ENCODE measurements at regions not wholly inside any gene's neighbourhood (a gene's known extent, or its start where the extent isn't known, plus 50 kb on each side); places are given as distances from the start of the nearest gene placed in this dataset.

GRCh38 chr18:39529358-39529757, 1963.8 kb upstream of the CELF4 start:
- Histone ChIP-seq H3K36me3 (ENCODE audit: control insufficient read depth, insufficient read depth, low read length) (no peaks in the 10 kb centered on the region), H3K27ac (ENCODE audit: low read depth, low read length) (no peak overlapping the region), H3K4me1 (ENCODE audit: control insufficient read depth, insufficient read depth, low read length) (no peaks in the 10 kb centered on the region), H3K4me3 (ENCODE audit: low read depth, low read length) (no peak overlapping the region), H3K27me3 (ENCODE audit: control insufficient read depth, insufficient read depth, low read length) (no peaks in the 10 kb centered on the region), H3K9me3 (ENCODE audit: control insufficient read depth, insufficient read depth, low read length) (no peaks in the 10 kb centered on the region)
- no peak for DNase-seq (ENCODE audit: low read depth in 4 of 6, low spot score in 6 of 6)
- WGBS (ENCODE audit: insufficient coverage) = 95% methylated on average over 12 of the region's 12 CpGs

GRCh38 chr18:39527465-39527864, 1961.9 kb upstream of the CELF4 start:
- Histone ChIP-seq H3K4me1 (ENCODE audit: control insufficient read depth, insufficient read depth, low read length) (no peaks in the 10 kb centered on the region), H3K27ac (ENCODE audit: low read depth, low read length) (no peak overlapping the region), H3K4me3 (ENCODE audit: low read depth, low read length) (no peak overlapping the region), H3K9me3 (ENCODE audit: control insufficient read depth, insufficient read depth, low read length) (no peaks in the 10 kb centered on the region), H3K27me3 (ENCODE audit: control insufficient read depth, insufficient read depth, low read length) (no peaks in the 10 kb centered on the region), H3K36me3 (ENCODE audit: control insufficient read depth, insufficient read depth, low read length) (no peaks in the 10 kb centered on the region)
- DNase-seq (ENCODE audit: low read depth in 4 of 6, low spot score in 6 of 6) = no peak
- WGBS (ENCODE audit: insufficient coverage) = no CpG with 5 or more reads among the region's 1 CpG

- Histone ChIP-seq H3K27me3 (ENCODE audit: control insufficient read depth, insufficient read depth, low read length) (no peaks in the 10 kb centered on the region), H3K4me3 (ENCODE audit: low read depth, low read length) (no peak overlapping the region), H3K9me3 (ENCODE audit: control insufficient read depth, insufficient read depth, low read length) (no peaks in the 10 kb centered on the region), H3K36me3 (ENCODE audit: control insufficient read depth, insufficient read depth, low read length) (no peaks in the 10 kb centered on the region), H3K27ac (ENCODE audit: low read depth, low read length) (no peak overlapping the region), H3K4me1 (ENCODE audit: control insufficient read depth, insufficient read depth, low read length) (no peaks in the 10 kb centered on the region)
- DNase-seq (ENCODE audit: low read depth in 4 of 6, low spot score in 6 of 6) = no peak
These were observed 1958.8 kb upstream of the CELF4 start for GRCh38 chr18:39524370-39524769.

DNA sequence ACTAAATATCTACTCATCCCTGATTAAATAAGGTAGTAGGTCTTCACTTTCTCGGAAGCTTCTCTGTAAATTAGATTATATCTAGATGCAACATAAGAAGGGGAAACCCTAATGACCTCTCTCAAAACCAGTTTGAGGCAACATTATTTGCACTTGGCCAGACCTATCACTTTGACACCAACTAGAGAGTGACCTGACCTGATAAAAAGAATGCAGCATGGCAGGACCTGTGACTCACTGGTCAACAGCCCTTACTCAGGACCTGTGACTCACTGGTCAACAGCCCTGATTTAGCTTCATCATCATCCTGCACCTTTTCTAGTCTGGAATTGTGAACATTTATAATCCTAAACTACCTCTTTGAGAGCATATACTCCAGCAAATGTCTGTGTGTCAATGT, 1957.7 kb upstream of the CELF4 start:
- Histone ChIP-seq H3K36me3 (ENCODE audit: control insufficient read depth, insufficient read depth, low read length) (no peaks in the 10 kb centered on the region), H3K27ac (ENCODE audit: low read depth, low read length) (no peak overlapping the region), H3K4me1 (ENCODE audit: control insufficient read depth, insufficient read depth, low read length) (no peaks in the 10 kb centered on the region), H3K4me3 (ENCODE audit: low read depth, low read length) (no peak overlapping the region), H3K27me3 (ENCODE audit: control insufficient read depth, insufficient read depth, low read length) (no peaks in the 10 kb centered on the region), H3K9me3 (ENCODE audit: control insufficient read depth, insufficient read depth, low read length) (no peaks in the 10 kb centered on the region)
- WGBS (ENCODE audit: insufficient coverage) = no CpG with 5 or more reads among the region's 1 CpG
- no peak for DNase-seq (ENCODE audit: low read depth in 4 of 6, low spot score in 6 of 6)

GRCh38 chr18:39521164-39521563, 1955.6 kb upstream of the CELF4 start:
- no peaks in the 10 kb centered on the region for H3K4me1 ChIP-seq (ENCODE audit: control insufficient read depth, insufficient read depth, low read length)
- H3K27me3 ChIP-seq (ENCODE audit: control insufficient read depth, insufficient read depth, low read length) = no peaks in the 10 kb centered on the region
- H3K4me3 ChIP-seq (ENCODE audit: low read depth, low read length) = no peak overlapping the region
- no peak overlapping the region for H3K27ac ChIP-seq (ENCODE audit: low read depth, low read length)
- no peak for DNase-seq (ENCODE audit: low read depth in 4 of 6, low spot score in 6 of 6)
- H3K9me3 ChIP-seq (ENCODE audit: control insufficient read depth, insufficient read depth, low read length) = no peaks in the 10 kb centered on the region
- H3K36me3 ChIP-seq (ENCODE audit: control insufficient read depth, insufficient read depth, low read length) = no peaks in the 10 kb centered on the region

GRCh38 chr18:39519741-39520140, 1954.1 kb upstream of the CELF4 start:
- Histone ChIP-seq H3K4me3 (ENCODE audit: low read depth, low read length) (no peak overlapping the region), H3K4me1 (ENCODE audit: control insufficient read depth, insufficient read depth, low read length) (no peaks in the 10 kb centered on the region), H3K27ac (ENCODE audit: low read depth, low read length) (no peak overlapping the region), H3K9me3 (ENCODE audit: control insufficient read depth, insufficient read depth, low read length) (no peaks in the 10 kb centered on the region), H3K27me3 (ENCODE audit: control insufficient read depth, insufficient read depth, low read length) (no peaks in the 10 kb centered on the region), H3K36me3 (ENCODE audit: control insufficient read depth, insufficient read depth, low read length) (no peaks in the 10 kb centered on the region)
- DNase-seq (ENCODE audit: low read depth in 4 of 6, low spot score in 6 of 6) = no peak
- WGBS (ENCODE audit: insufficient coverage) = no CpG with 5 or more reads among the region's 2 CpGs

DNA sequence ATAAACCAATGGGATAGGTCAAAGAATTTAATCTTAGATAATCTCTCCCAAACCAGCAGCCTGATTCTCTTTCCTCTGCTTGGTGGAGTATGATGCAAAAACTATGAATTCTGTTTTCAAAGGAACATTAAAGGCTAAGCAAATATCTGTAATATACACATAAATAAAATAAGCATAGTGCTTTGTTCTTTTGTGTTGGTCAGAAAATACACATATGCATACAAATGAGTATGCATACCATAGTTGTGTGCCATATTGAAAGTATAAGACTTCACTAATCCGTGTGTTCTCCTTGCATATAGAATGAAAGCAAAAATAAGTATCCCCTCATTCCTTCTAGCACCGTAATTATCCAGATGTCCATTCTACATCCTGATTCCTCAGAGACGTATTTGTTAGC, 1949.7 kb upstream of the CELF4 start:
- Histone ChIP-seq H3K4me3 (ENCODE audit: low read depth, low read length) (no peak overlapping the region), H3K27me3 (ENCODE audit: control insufficient read depth, insufficient read depth, low read length) (no peaks in the 10 kb centered on the region)
- WGBS (ENCODE audit: insufficient coverage) = no CpG with 5 or more reads among the region's 3 CpGs

GRCh38 chr18:39513186-39513585, 1947.6 kb upstream of the CELF4 start:
- no peaks in the 10 kb centered on the region for H3K27me3 ChIP-seq (ENCODE audit: control insufficient read depth, insufficient read depth, low read length)
- peaks cover 3% of the 10 kb centered on the region for H3K4me1 ChIP-seq (ENCODE audit: control insufficient read depth, insufficient read depth, low read length)
- no peaks in the 10 kb centered on the region for H3K36me3 ChIP-seq (ENCODE audit: control insufficient read depth, insufficient read depth, low read length)
- 29% methylated on average over 3 of the region's 3 CpGs for WGBS (ENCODE audit: insufficient coverage)
- no peak overlapping the region for H3K27ac ChIP-seq (ENCODE audit: low read depth, low read length)
- H3K4me3 ChIP-seq (ENCODE audit: low read depth, low read length) = no peak overlapping the region
- DNase-seq (ENCODE audit: low read depth in 4 of 6, low spot score in 6 of 6) = peak in 2 of 6 donors; percentile 22 to 40
- no peaks in the 10 kb centered on the region for H3K9me3 ChIP-seq (ENCODE audit: control insufficient read depth, insufficient read depth, low read length)

More for the DNA sequence above, 1949.7 kb upstream of the CELF4 start:
- Histone ChIP-seq H3K27ac (ENCODE audit: low read depth, low read length) (no peak overlapping the region), H3K36me3 (ENCODE audit: control insufficient read depth, insufficient read depth, low read length) (no peaks in the 10 kb centered on the region), H3K4me1 (ENCODE audit: control insufficient read depth, insufficient read depth, low read length) (peaks cover 3% of the 10 kb centered on the region), H3K9me3 (ENCODE audit: control insufficient read depth, insufficient read depth, low read length) (no peaks in the 10 kb centered on the region)
- DNase-seq (ENCODE audit: low read depth in 4 of 6, low spot score in 6 of 6) = no peak

- DNase-seq (ENCODE audit: low read depth in 4 of 6, low spot score in 6 of 6) = no peak
- H3K27me3 ChIP-seq (ENCODE audit: control insufficient read depth, insufficient read depth, low read length) = no peaks in the 10 kb centered on the region
- H3K4me3 ChIP-seq (ENCODE audit: low read depth, low read length) = no peak overlapping the region
- no peaks in the 10 kb centered on the region for H3K9me3 ChIP-seq (ENCODE audit: control insufficient read depth, insufficient read depth, low read length)
- no peaks in the 10 kb centered on the region for H3K36me3 ChIP-seq (ENCODE audit: control insufficient read depth, insufficient read depth, low read length)
- no peaks in the 10 kb centered on the region for H3K4me1 ChIP-seq (ENCODE audit: control insufficient read depth, insufficient read depth, low read length)
- WGBS (ENCODE audit: insufficient coverage) = 100% methylated on average over 3 of the region's 5 CpGs
- H3K27ac ChIP-seq (ENCODE audit: low read depth, low read length) = no peak overlapping the region
These were observed 1941.2 kb upstream of the CELF4 start for GRCh38 chr18:39506581-39507330.

DNA sequence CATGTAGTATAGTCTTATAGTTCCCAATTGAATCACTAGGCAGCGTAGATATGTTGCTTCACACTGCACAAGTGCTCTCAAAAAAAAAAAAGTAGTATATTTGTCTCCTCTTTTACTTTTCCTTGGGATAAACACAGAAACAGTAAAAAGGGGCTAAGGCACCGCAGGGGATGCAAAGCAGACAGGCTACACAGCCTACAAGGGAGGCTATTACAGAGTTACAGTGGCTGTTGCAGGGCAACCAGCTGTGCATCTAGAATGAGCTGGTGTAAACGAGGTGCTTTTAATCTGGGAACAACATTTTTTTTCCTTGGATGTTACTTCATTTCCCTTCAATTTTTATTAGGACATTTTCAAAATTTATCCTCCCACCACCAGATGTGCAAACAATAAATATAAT, 1934.7 kb upstream of the CELF4 start:
- no peaks in the 10 kb centered on the region for H3K4me1 ChIP-seq (ENCODE audit: control insufficient read depth, insufficient read depth, low read length)
- H3K27me3 ChIP-seq (ENCODE audit: control insufficient read depth, insufficient read depth, low read length) = no peaks in the 10 kb centered on the region
- H3K9me3 ChIP-seq (ENCODE audit: control insufficient read depth, insufficient read depth, low read length) = no peaks in the 10 kb centered on the region
- WGBS (ENCODE audit: insufficient coverage) = no CpG with 5 or more reads among the region's 3 CpGs
- peak; percentile 21 to 83 (median 30) for DNase-seq (ENCODE audit: low read depth in 4 of 6, low spot score in 6 of 6)
- H3K27ac ChIP-seq (ENCODE audit: low read depth, low read length) = no peak overlapping the region
- H3K4me3 ChIP-seq (ENCODE audit: low read depth, low read length) = no peak overlapping the region
- H3K36me3 ChIP-seq (ENCODE audit: control insufficient read depth, insufficient read depth, low read length) = no peaks in the 10 kb centered on the region
